IMR-90 (cell line): ENCODE measurements at regions not wholly inside any gene's neighbourhood (a gene's known extent, or its start where the extent isn't known, plus 50 kb on each side); places are given as distances from the start of the nearest gene placed in this dataset.

ENCODE experiments used
- ATAC-seq: fragments of 200-7000 bp; cut with Tn5 transposase; 2 replicates; pipeline ENCODE4 v1.9.1; 2020; ENCODE audit warnings: low read depth, mild to moderate bottlenecking, moderate library complexity
- BruUV-seq: library from RNA; stranded (reverse); fragments of 400-500 nt; replicated peaks from 2 replicates; lab custom pipeline; 2021; lab: Mats Ljungman, UMichigan
- CTCF ChIA-PET: fragments of 300-600 bp; formaldehyde crosslinking; extraction: SDS; loops from one replicate; lab custom pipeline; 2021; ENCODE audit warnings: antibody characterized with exemption; lab: Yijun Ruan, JAX
- POLR2A ChIA-PET: fragments of 300-600 bp; sonication (Branson Sonifier 250); formaldehyde crosslinking; loops from one replicate; lab custom pipeline; 2022; ENCODE audit warnings: antibody characterized with exemption; ENCODE audit not compliant: unreplicated experiment; lab: Charles Lee
- DNase-seq: peaks from one replicate; pipeline ENCODE4 v3.0.0; 2013
- H2AFZ ChIP-seq: replicated peaks from 2 replicates; pipeline ENCODE3; 2013; ENCODE audit warnings: low read length, mild to moderate bottlenecking; ENCODE audit not compliant: poor library complexity
- H2AK5ac ChIP-seq: 2 replicates; pipeline ENCODE4 v1.6.1; 2013; ENCODE audit warnings: low read depth, low read length, inconsistent platforms
- H2AK9ac ChIP-seq: replicated peaks from 2 replicates; pipeline ENCODE3; 2013; ENCODE audit warnings: mild to moderate bottlenecking, low read depth, low read length, moderate library complexity; ENCODE audit not compliant: poor library complexity
- H2BK120ac ChIP-seq: 2 replicates; pipeline ENCODE4 v1.6.1; 2013; ENCODE audit warnings: low read depth, low read length, inconsistent platforms
- H2BK15ac ChIP-seq: 3 replicates; pipeline ENCODE4 v1.6.1; 2013; ENCODE audit warnings: low read depth, low read length, inconsistent platforms
- H2BK20ac ChIP-seq: 2 replicates; pipeline ENCODE4 v1.6.1; 2013; ENCODE audit warnings: low read depth, mild to moderate bottlenecking, inconsistent platforms, low read length, moderate library complexity
- H2BK5ac ChIP-seq: 2 replicates; pipeline ENCODE4 v1.6.1; 2013; ENCODE audit warnings: mild to moderate bottlenecking, low read depth, low read length, inconsistent platforms; ENCODE audit not compliant: poor library complexity, severe bottlenecking
- H3K14ac ChIP-seq: replicated peaks from 2 replicates; pipeline ENCODE4 v1.6.1; 2013; ENCODE audit warnings: low read depth, low read length, inconsistent platforms
- H3K18ac ChIP-seq: 2 replicates; pipeline ENCODE4 v1.6.1; 2013; ENCODE audit warnings: low read depth, low read length, control low read depth
- H3K23ac ChIP-seq: 2 replicates; pipeline ENCODE4 v1.6.1; 2013; ENCODE audit warnings: low read depth, low read length, inconsistent platforms
- H3K27ac ChIP-seq: 2 replicates; pipeline ENCODE4 v1.5.1; 2013; ENCODE audit warnings: mild to moderate bottlenecking, control low read depth, low read length; ENCODE audit not compliant: insufficient read depth
- H3K27me3 ChIP-seq: 2 replicates; pipeline ENCODE4 v1.6.1; 2013; ENCODE audit warnings: low read length; ENCODE audit not compliant: control insufficient read depth, insufficient read depth
- H3K36me3 ChIP-seq: 2 replicates; pipeline ENCODE4 v1.6.1; 2013; ENCODE audit warnings: low read length, mixed read lengths; ENCODE audit not compliant: control insufficient read depth, insufficient read depth
- H3K4ac ChIP-seq: 2 replicates; pipeline ENCODE4 v1.6.1; 2013; ENCODE audit warnings: low read depth, low read length, inconsistent platforms
- H3K4me1 ChIP-seq: 2 replicates; pipeline ENCODE4 v1.6.1; 2013; ENCODE audit warnings: low read length, mixed read lengths; ENCODE audit not compliant: control insufficient read depth, insufficient read depth
- H3K4me2 ChIP-seq: 2 replicates; pipeline ENCODE4 v1.6.1; 2013; ENCODE audit warnings: low read depth, mild to moderate bottlenecking, control low read depth, low read length, moderate library complexity
- H3K4me3 ChIP-seq: 2 replicates; pipeline ENCODE4 v1.5.1; 2013; ENCODE audit warnings: low read depth, mild to moderate bottlenecking, control low read depth, low read length, moderate library complexity; ENCODE audit not compliant: insufficient read depth
- H3K56ac ChIP-seq: 2 replicates; pipeline ENCODE4 v1.6.1; 2013; ENCODE audit warnings: low read length, inconsistent platforms; ENCODE audit not compliant: insufficient read depth; ENCODE audit errors: extremely low read depth
- H3K79me1 ChIP-seq, 2 experiments: 2 replicates each; pipeline ENCODE4 v1.6.1; 2013; ENCODE audit warnings: low read length in 2 of 2, inconsistent platforms in 1 of 2, low read depth in 1 of 2
- H3K9ac ChIP-seq: 2 replicates; pipeline ENCODE4 v1.6.1; 2013; ENCODE audit warnings: low read depth, low read length, control low read depth
- H3K9me1 ChIP-seq: 2 replicates; pipeline ENCODE4 v1.6.1; 2013; ENCODE audit warnings: low read length, inconsistent platforms; ENCODE audit not compliant: insufficient read depth
- H3K9me3 ChIP-seq: 2 replicates; pipeline ENCODE4 v1.6.1; 2013; ENCODE audit warnings: low read length; ENCODE audit not compliant: control insufficient read depth, insufficient read depth
- H4K20me1 ChIP-seq: 2 replicates; pipeline ENCODE4 v1.6.1; 2013; ENCODE audit warnings: low read length, inconsistent platforms; ENCODE audit not compliant: insufficient read depth
- H4K5ac ChIP-seq: 2 replicates; pipeline ENCODE4 v1.6.1; 2013; ENCODE audit warnings: mild to moderate bottlenecking, low read depth, low read length, control low read depth
- H4K8ac ChIP-seq, 2 experiments: 2 replicates each; pipeline ENCODE4 v1.6.1; 2013; ENCODE audit warnings: low read depth in 2 of 2, low read length in 2 of 2, control low read depth in 1 of 2, inconsistent platforms in 1 of 2
- H4K91ac ChIP-seq: 2 replicates; pipeline ENCODE4 v1.6.1; 2013; ENCODE audit warnings: low read depth, low read length, inconsistent platforms; ENCODE audit not compliant: insufficient read depth
- BHLHE40 ChIP-seq: fragments of 150-350 bp; IDR thresholded peaks from 2 replicates; pipeline ENCODE4 v1.6.1; 2016; ENCODE audit warnings: mild to moderate bottlenecking, low read depth, low read length
- CEBPB ChIP-seq: IDR thresholded peaks from 2 replicates; pipeline ENCODE4 v1.6.1; 2012; ENCODE audit warnings: low read depth, low read length, improper control_type of control experiment
- CHD1 ChIP-seq: IDR thresholded peaks from 2 replicates; pipeline ENCODE4 v1.6.1; 2012; ENCODE audit warnings: low read depth, low read length, improper control_type of control experiment
- MAZ ChIP-seq: IDR thresholded peaks from 2 replicates; pipeline ENCODE4 v1.6.1; 2012; ENCODE audit warnings: low read depth, mild to moderate bottlenecking, low read length, improper control_type of control experiment, moderate library complexity, borderline replicate concordance
- NFE2L2 ChIP-seq: fragments of 150-350 bp; IDR thresholded peaks from 2 replicates; pipeline ENCODE4 v1.6.1; 2016; ENCODE audit warnings: low read depth, mild to moderate bottlenecking, low read length
- POLR2A ChIP-seq: IDR thresholded peaks from 2 replicates; pipeline ENCODE4 v1.6.1; 2012; ENCODE audit warnings: mild to moderate bottlenecking, low read depth, low read length
- RFX5 ChIP-seq: IDR thresholded peaks from 2 replicates; pipeline ENCODE4 v1.8.0; 2012; ENCODE audit warnings: low read depth, mild to moderate bottlenecking, low read length, moderate library complexity
- SMC3 ChIP-seq: fragments of 150-350 bp; IDR thresholded peaks from 2 replicates; pipeline ENCODE4 v1.6.1; 2016; ENCODE audit warnings: low read depth, mild to moderate bottlenecking, antibody characterized with exemption, low read length, moderate library complexity
- WGBS, 2 experiments: methylation state at CpG; one replicate each; pipeline versions ENCODE4 v1.1.5 to v1.1.7; 2013; ENCODE audit warnings: missing lambda C conversion rate in 2 of 2; ENCODE audit not compliant: insufficient read length in 1 of 2; ENCODE audit errors: extremely low coverage in 2 of 2; 5-methylcytosine and 5-hydroxymethylcytosine counted together
- dilution Hi-C: fragments of 300-500 bp; cut with HindIII; formaldehyde crosslinking; loops from one replicate; pipeline ENCODE4 v1.14.3; 2018; ENCODE audit warnings: low sequenced_read_pairs; ENCODE audit not compliant: unreplicated experiment
- in situ Hi-C: fragments of 300-500 bp; cut with MboI; formaldehyde crosslinking; loops from 3 replicates; pipeline ENCODE4 v1.14.3; 2019; ENCODE audit warnings: low sequenced_read_pairs, inconsistent platforms, mixed read lengths
- intact Hi-C: fragments of 100-400 bp; cut with micrococcal nuclease; formaldehyde crosslinking; loops from 2 replicates; pipeline ENCODE4 v1.10.0; 2022

DNA sequence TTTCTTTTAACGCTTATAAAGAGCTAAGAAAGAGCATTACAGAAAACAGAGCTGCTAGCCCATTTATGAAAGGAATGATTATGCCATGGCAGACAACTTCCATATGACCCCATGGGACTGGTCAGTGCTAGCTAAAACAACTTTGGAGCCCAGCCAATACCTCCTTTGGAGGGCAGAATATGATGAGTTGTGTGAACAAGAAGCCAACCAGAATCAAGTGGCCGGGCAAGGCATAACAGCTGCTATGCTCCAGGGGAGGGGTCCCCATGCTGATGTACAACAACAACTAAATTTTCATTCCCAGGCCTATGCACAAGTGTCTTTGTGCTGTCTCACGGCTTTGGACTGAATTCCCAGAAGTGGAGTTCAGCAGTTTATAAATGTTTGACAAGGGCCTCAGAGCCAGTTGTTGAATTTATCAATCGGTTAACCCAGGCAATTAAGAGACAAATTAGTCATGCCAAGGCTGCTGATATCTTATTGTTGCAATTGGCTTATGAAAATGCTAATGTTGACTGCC is 65.0 kb upstream of the ASCC3 start:
- Histone ChIP-seq H2AFZ (no peak overlapping the region), H4K5ac (no peak overlapping the region), H2BK15ac (no peak overlapping the region), H3K4me1 (no peaks in the 10 kb centered on the region), H3K27ac (no peak overlapping the region), H4K20me1 (no peaks in the 10 kb centered on the region), H3K4me3 (no peak overlapping the region), H2BK5ac (no peak overlapping the region), H3K36me3 (no peaks in the 10 kb centered on the region), H3K4me2 (no peak overlapping the region), H3K4ac (no peak overlapping the region), H3K79me1 (no peaks in the 10 kb centered on the region), H3K9me1 (no peaks in the 10 kb centered on the region), H4K91ac (no peak overlapping the region), H4K8ac (no peak overlapping the region), H3K9ac (no peak overlapping the region), H3K56ac (no peak overlapping the region), H3K9me3 (peaks cover 2% of the 10 kb centered on the region; the same call in 1 of the 2 replicates), H2BK20ac (no peak overlapping the region), H2AK5ac (no peak overlapping the region), H3K23ac (no peak overlapping the region), H2AK9ac (no peak overlapping the region), H3K14ac (no peak overlapping the region), H3K27me3 (no peaks in the 10 kb centered on the region), H3K18ac (no peak overlapping the region), H2BK120ac (no peak overlapping the region)
- no peak for TF ChIP-seq BHLHE40
- no peak for TF ChIP-seq RFX5
- TF ChIP-seq NFE2L2 = no peak
- no peak for TF ChIP-seq SMC3
- TF ChIP-seq MAZ = no peak
- no peak for TF ChIP-seq POLR2A
- no peak for TF ChIP-seq CEBPB
- TF ChIP-seq CHD1 = no peak
- intact Hi-C loops = no loop called here
- WGBS, 2 experiments = 50% methylated on average over 1 of the region's 4 CpGs; no CpG with 5 or more reads in 1 of the 2 experiments
- no peak for DNase-seq
- ATAC-seq = no peak
- in situ Hi-C loops = no loop called here
- ChIA-PET POLR2A (no interaction called here), CTCF (no interaction called here)
- dilution Hi-C loops = no loop called here
- no TSS peak for BruUV-seq
